GM12878 (cell line): ENCODE measurements at regions not wholly inside any gene's neighbourhood (a gene's known extent, or its start where the extent isn't known, plus 50 kb on each side); places are given as distances from the start of the nearest gene placed in this dataset.
A peak's percentile ranks its signal among the peaks of the same experiment; 100 is the strongest.

Source experiments
- FOS ChIP-seq: IDR thresholded peaks from 3 replicates; pipeline ENCODE4 v1.6.1; 2011; ENCODE audit warnings: borderline replicate concordance; ENCODE audit not compliant: insufficient read length; ENCODE audit errors: extremely low read depth
- NFYB ChIP-seq: IDR thresholded peaks from 2 replicates; pipeline ENCODE4 v1.6.1; 2011; ENCODE audit warnings: low read depth, mild to moderate bottlenecking, low read length, improper control_type of control experiment, moderate library complexity; ENCODE audit not compliant: insufficient read depth
- RAD21 ChIP-seq: IDR thresholded peaks from 2 replicates; pipeline ENCODE4 v1.6.1; 2011; ENCODE audit warnings: mild to moderate bottlenecking, low read depth, low read length, moderate library complexity; ENCODE audit not compliant: insufficient read depth
- TF ChIP-seq, protein P1 (sequence below), 3 experiments: IDR thresholded peaks in 2 of 3; conservative IDR thresholded peaks in 1 of 3; 2 replicates each; pipeline ENCODE4 v1.5.1; 2011; ENCODE audit warnings: low read depth in 3 of 3, low read length in 3 of 3, mild to moderate bottlenecking in 3 of 3, control low read depth in 2 of 3, moderate library complexity in 2 of 3, inconsistent platforms in 1 of 3, mixed read lengths in 1 of 3; ENCODE audit not compliant: control insufficient read depth in 2 of 3, insufficient read depth in 1 of 3; ENCODE audit errors: extremely low read depth in 1 of 3

DNA sequence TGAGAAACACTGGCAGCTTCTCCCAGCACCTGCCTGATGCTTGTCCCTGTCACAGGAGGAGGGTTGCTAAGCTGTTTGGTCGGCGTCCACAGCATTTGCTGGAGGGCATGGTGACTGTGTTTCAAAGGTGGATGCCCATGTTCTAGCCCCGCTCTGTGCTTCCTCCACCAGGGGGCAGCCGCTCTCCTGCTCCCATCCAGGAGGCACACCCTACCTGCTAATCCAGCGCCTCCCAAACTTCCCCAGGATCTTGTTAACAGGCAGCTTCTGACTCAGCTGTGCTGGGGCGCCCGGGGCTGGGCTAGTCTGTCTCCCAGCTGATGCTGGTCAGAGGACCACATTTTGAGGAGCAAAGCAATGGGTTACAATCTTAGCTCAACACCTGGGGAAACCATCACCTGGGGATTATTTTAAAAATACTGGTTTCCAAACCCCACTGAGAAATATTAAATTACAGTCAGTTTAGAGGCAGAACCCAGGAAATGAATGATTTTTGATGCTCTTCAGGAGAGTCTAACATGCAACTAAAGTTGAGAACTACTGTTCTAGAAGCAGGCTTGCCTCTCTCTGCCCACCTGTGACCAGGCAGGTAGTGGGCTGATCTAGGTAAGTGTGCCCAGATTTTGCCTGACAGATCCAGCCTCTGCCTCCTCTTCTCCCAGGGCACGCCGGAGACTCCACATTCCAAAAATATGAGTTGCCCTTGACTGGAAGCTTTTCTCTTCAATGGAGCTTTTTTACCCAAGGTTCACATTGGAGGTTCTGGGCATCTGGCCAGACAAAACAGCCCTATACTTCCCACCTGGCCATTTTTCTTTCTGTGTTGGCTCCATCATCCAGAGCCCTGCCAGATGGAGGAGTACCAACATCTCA lies 92.7 kb upstream of the GPR26 start:
- TF ChIP-seq FOS (no peak), NFYB (no peak), RAD21 (peak; percentile 37; the same call in 1 of the 2 replicates)
- TF ChIP-seq, protein P1, sequence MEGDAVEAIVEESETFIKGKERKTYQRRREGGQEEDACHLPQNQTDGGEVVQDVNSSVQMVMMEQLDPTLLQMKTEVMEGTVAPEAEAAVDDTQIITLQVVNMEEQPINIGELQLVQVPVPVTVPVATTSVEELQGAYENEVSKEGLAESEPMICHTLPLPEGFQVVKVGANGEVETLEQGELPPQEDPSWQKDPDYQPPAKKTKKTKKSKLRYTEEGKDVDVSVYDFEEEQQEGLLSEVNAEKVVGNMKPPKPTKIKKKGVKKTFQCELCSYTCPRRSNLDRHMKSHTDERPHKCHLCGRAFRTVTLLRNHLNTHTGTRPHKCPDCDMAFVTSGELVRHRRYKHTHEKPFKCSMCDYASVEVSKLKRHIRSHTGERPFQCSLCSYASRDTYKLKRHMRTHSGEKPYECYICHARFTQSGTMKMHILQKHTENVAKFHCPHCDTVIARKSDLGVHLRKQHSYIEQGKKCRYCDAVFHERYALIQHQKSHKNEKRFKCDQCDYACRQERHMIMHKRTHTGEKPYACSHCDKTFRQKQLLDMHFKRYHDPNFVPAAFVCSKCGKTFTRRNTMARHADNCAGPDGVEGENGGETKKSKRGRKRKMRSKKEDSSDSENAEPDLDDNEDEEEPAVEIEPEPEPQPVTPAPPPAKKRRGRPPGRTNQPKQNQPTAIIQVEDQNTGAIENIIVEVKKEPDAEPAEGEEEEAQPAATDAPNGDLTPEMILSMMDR (IDR thresholded peaks at IDR 0.05 in 2 of 3, conservative IDR thresholded peaks at IDR 0.05 in 1 of 3; ENCODE audit: control insufficient read depth in 2 of 3, extremely low read depth in 1 of 3, insufficient read depth in 1 of 3, low read depth in 3 of 3, low read length in 3 of 3) = peak; percentile 63 to 89 (median 81)
